ENCODE measurements at regions not wholly inside any gene's neighbourhood (a gene's known extent, or its start where the extent isn't known, plus 50 kb on each side); places are given as distances from the start of the nearest gene placed in this dataset.

GRCh38 chr10:128722947-128723346 lies 596.7 kb upstream of the MKI67 start:
- Histone ChIP-seq H3K27ac (ENCODE audit: low read depth, low read length) (no peak overlapping the region), H3K36me3 (ENCODE audit: control insufficient read depth in 3 of 3, insufficient read depth in 3 of 3, low read length in 3 of 3) (no peaks in the 10 kb centered on the region), H3K9me3 (ENCODE audit: control insufficient read depth in 3 of 3, low read length in 3 of 3) (no peaks in the 10 kb centered on the region), H3K27me3 (ENCODE audit: control insufficient read depth in 3 of 3, insufficient read depth in 3 of 3, low read length in 3 of 3) (no peaks in the 10 kb centered on the region), H3K4me1 (ENCODE audit: control insufficient read depth in 3 of 3, insufficient read depth in 3 of 3, low read length in 3 of 3) (no peaks in the 10 kb centered on the region), H3K9ac (ENCODE audit: low read depth in 1 of 3, low read length in 3 of 3) (no peak overlapping the region), H3K4me3 (ENCODE audit: low read length in 3 of 3) (no peak overlapping the region)

GRCh38 chr10:128723631-128724205 lies 597.5 kb upstream of the MKI67 start:
- Histone ChIP-seq H3K27ac (ENCODE audit: low read depth, low read length) (no peak overlapping the region), H3K4me1 (ENCODE audit: control insufficient read depth in 3 of 3, insufficient read depth in 3 of 3, low read length in 3 of 3) (no peaks in the 10 kb centered on the region), H3K9me3 (ENCODE audit: control insufficient read depth in 3 of 3, low read length in 3 of 3) (no peaks in the 10 kb centered on the region), H3K27me3 (ENCODE audit: control insufficient read depth in 3 of 3, insufficient read depth in 3 of 3, low read length in 3 of 3) (no peaks in the 10 kb centered on the region), H3K9ac (ENCODE audit: low read depth in 1 of 3, low read length in 3 of 3) (no peak overlapping the region), H3K36me3 (ENCODE audit: control insufficient read depth in 3 of 3, insufficient read depth in 3 of 3, low read length in 3 of 3) (no peaks in the 10 kb centered on the region), H3K4me3 (ENCODE audit: low read length in 3 of 3) (no peak overlapping the region)

- Histone ChIP-seq H3K27me3 (ENCODE audit: control insufficient read depth in 3 of 3, insufficient read depth in 3 of 3, low read length in 3 of 3) (no peaks in the 10 kb centered on the region), H3K4me3 (ENCODE audit: low read length in 3 of 3) (no peak overlapping the region), H3K27ac (ENCODE audit: low read depth, low read length) (no peak overlapping the region), H3K9me3 (ENCODE audit: control insufficient read depth in 3 of 3, low read length in 3 of 3) (no peaks in the 10 kb centered on the region), H3K4me1 (ENCODE audit: control insufficient read depth in 3 of 3, insufficient read depth in 3 of 3, low read length in 3 of 3) (peaks cover 0 to 2% (median 0%) of the 10 kb centered on the region in 3 donors), H3K9ac (ENCODE audit: low read depth in 1 of 3, low read length in 3 of 3) (no peak overlapping the region), H3K36me3 (ENCODE audit: control insufficient read depth in 3 of 3, insufficient read depth in 3 of 3, low read length in 3 of 3) (no peaks in the 10 kb centered on the region)
Measured at GRCh38 chr10:128725531-128725930, 599.3 kb upstream of the MKI67 start.

GRCh38 chr10:128727114-128727513 lies 600.9 kb upstream of the MKI67 start:
- H3K4me1 ChIP-seq (ENCODE audit: control insufficient read depth in 3 of 3, insufficient read depth in 3 of 3, low read length in 3 of 3) = peaks cover 0 to 2% (median 0%) of the 10 kb centered on the region in 3 donors
- H3K9ac ChIP-seq (ENCODE audit: low read depth in 1 of 3, low read length in 3 of 3) = no peak overlapping the region
- H3K4me3 ChIP-seq (ENCODE audit: low read length in 3 of 3) = no peak overlapping the region
- H3K9me3 ChIP-seq (ENCODE audit: control insufficient read depth in 3 of 3, low read length in 3 of 3) = no peaks in the 10 kb centered on the region
- no peaks in the 10 kb centered on the region for H3K27me3 ChIP-seq (ENCODE audit: control insufficient read depth in 3 of 3, insufficient read depth in 3 of 3, low read length in 3 of 3)
- H3K27ac ChIP-seq (ENCODE audit: low read depth, low read length) = no peak overlapping the region
- no peaks in the 10 kb centered on the region for H3K36me3 ChIP-seq (ENCODE audit: control insufficient read depth in 3 of 3, insufficient read depth in 3 of 3, low read length in 3 of 3)

- no peaks in the 10 kb centered on the region for H3K36me3 ChIP-seq (ENCODE audit: control insufficient read depth in 3 of 3, insufficient read depth in 3 of 3, low read length in 3 of 3)
- H3K4me3 ChIP-seq (ENCODE audit: low read length in 3 of 3) = no peak overlapping the region
- H3K27ac ChIP-seq (ENCODE audit: low read depth, low read length) = no peak overlapping the region
- H3K9ac ChIP-seq (ENCODE audit: low read depth in 1 of 3, low read length in 3 of 3) = no peak overlapping the region
- peaks cover 0 to 3% (median 0%) of the 10 kb centered on the region in 3 donors for H3K27me3 ChIP-seq (ENCODE audit: control insufficient read depth in 3 of 3, insufficient read depth in 3 of 3, low read length in 3 of 3)
- no peaks in the 10 kb centered on the region for H3K9me3 ChIP-seq (ENCODE audit: control insufficient read depth in 3 of 3, low read length in 3 of 3)
- H3K4me1 ChIP-seq (ENCODE audit: control insufficient read depth in 3 of 3, insufficient read depth in 3 of 3, low read length in 3 of 3) = peaks cover 0 to 2% (median 0%) of the 10 kb centered on the region in 3 donors
Measured at GRCh38 chr10:128729910-128730420, 603.7 kb upstream of the MKI67 start.

- Histone ChIP-seq H3K4me3 (ENCODE audit: low read length in 3 of 3) (no peak overlapping the region), H3K36me3 (ENCODE audit: control insufficient read depth in 3 of 3, insufficient read depth in 3 of 3, low read length in 3 of 3) (no peaks in the 10 kb centered on the region), H3K27ac (ENCODE audit: low read depth, low read length) (no peak overlapping the region), H3K9me3 (ENCODE audit: control insufficient read depth in 3 of 3, low read length in 3 of 3) (no peaks in the 10 kb centered on the region), H3K27me3 (ENCODE audit: control insufficient read depth in 3 of 3, insufficient read depth in 3 of 3, low read length in 3 of 3) (peaks cover 0 to 3% (median 0%) of the 10 kb centered on the region in 3 donors), H3K4me1 (ENCODE audit: control insufficient read depth in 3 of 3, insufficient read depth in 3 of 3, low read length in 3 of 3) (peaks cover 0 to 2% (median 0%) of the 10 kb centered on the region in 3 donors), H3K9ac (ENCODE audit: low read depth in 1 of 3, low read length in 3 of 3) (no peak overlapping the region)
Measured at GRCh38 chr10:128730922-128731321, 604.7 kb upstream of the MKI67 start.

- H3K9ac ChIP-seq (ENCODE audit: low read depth in 1 of 3, low read length in 3 of 3) = no peak overlapping the region
Measured at GRCh38 chr10:128734161-128734560, 607.9 kb upstream of the MKI67 start.

GRCh38 chr10:128734734-128735133 lies 608.5 kb upstream of the MKI67 start:
- Histone ChIP-seq H3K4me1 (ENCODE audit: control insufficient read depth in 3 of 3, insufficient read depth in 3 of 3, low read length in 3 of 3) (peaks cover 0 to 2% (median 0%) of the 10 kb centered on the region in 3 donors), H3K27me3 (ENCODE audit: control insufficient read depth in 3 of 3, insufficient read depth in 3 of 3, low read length in 3 of 3) (peaks cover 0 to 6% (median 0%) of the 10 kb centered on the region in 3 donors), H3K9me3 (ENCODE audit: control insufficient read depth in 3 of 3, low read length in 3 of 3) (peaks cover 0 to 2% (median 0%) of the 10 kb centered on the region in 3 donors), H3K36me3 (ENCODE audit: control insufficient read depth in 3 of 3, insufficient read depth in 3 of 3, low read length in 3 of 3) (no peaks in the 10 kb centered on the region), H3K9ac (ENCODE audit: low read depth in 1 of 3, low read length in 3 of 3) (no peak overlapping the region), H3K27ac (ENCODE audit: low read depth, low read length) (no peak overlapping the region), H3K4me3 (ENCODE audit: low read length in 3 of 3) (no peak overlapping the region)

More at GRCh38 chr10:128734161-128734560, 607.9 kb upstream of the MKI67 start:
- Histone ChIP-seq H3K4me1 (ENCODE audit: control insufficient read depth in 3 of 3, insufficient read depth in 3 of 3, low read length in 3 of 3) (peaks cover 0 to 2% (median 0%) of the 10 kb centered on the region in 3 donors), H3K4me3 (ENCODE audit: low read length in 3 of 3) (no peak overlapping the region), H3K9me3 (ENCODE audit: control insufficient read depth in 3 of 3, low read length in 3 of 3) (peaks cover 0 to 2% (median 0%) of the 10 kb centered on the region in 3 donors), H3K36me3 (ENCODE audit: control insufficient read depth in 3 of 3, insufficient read depth in 3 of 3, low read length in 3 of 3) (no peaks in the 10 kb centered on the region), H3K27me3 (ENCODE audit: control insufficient read depth in 3 of 3, insufficient read depth in 3 of 3, low read length in 3 of 3) (peaks cover 0 to 6% (median 0%) of the 10 kb centered on the region in 3 donors), H3K27ac (ENCODE audit: low read depth, low read length) (no peak overlapping the region)

- H3K9me3 ChIP-seq (ENCODE audit: control insufficient read depth in 3 of 3, low read length in 3 of 3) = peaks cover 0 to 2% (median 0%) of the 10 kb centered on the region in 3 donors
Measured at GRCh38 chr10:128735996-128736395, 609.8 kb upstream of the MKI67 start.

GRCh38 chr10:128738386-128738915 lies 612.2 kb upstream of the MKI67 start:
- Histone ChIP-seq H3K27ac (ENCODE audit: low read depth, low read length) (no peak overlapping the region), H3K36me3 (ENCODE audit: control insufficient read depth in 3 of 3, insufficient read depth in 3 of 3, low read length in 3 of 3) (no peaks in the 10 kb centered on the region), H3K9ac (ENCODE audit: low read depth in 1 of 3, low read length in 3 of 3) (no peak overlapping the region), H3K4me1 (ENCODE audit: control insufficient read depth in 3 of 3, insufficient read depth in 3 of 3, low read length in 3 of 3) (peaks cover 0 to 2% (median 0%) of the 10 kb centered on the region in 3 donors), H3K4me3 (ENCODE audit: low read length in 3 of 3) (no peak overlapping the region), H3K27me3 (ENCODE audit: control insufficient read depth in 3 of 3, insufficient read depth in 3 of 3, low read length in 3 of 3) (peaks cover 0 to 7% (median 4%) of the 10 kb centered on the region in 3 donors), H3K9me3 (ENCODE audit: control insufficient read depth in 3 of 3, low read length in 3 of 3) (peaks cover 0 to 2% (median 0%) of the 10 kb centered on the region in 3 donors)

More at GRCh38 chr10:128735996-128736395, 609.8 kb upstream of the MKI67 start:
- Histone ChIP-seq H3K4me3 (ENCODE audit: low read length in 3 of 3) (no peak overlapping the region), H3K36me3 (ENCODE audit: control insufficient read depth in 3 of 3, insufficient read depth in 3 of 3, low read length in 3 of 3) (no peaks in the 10 kb centered on the region), H3K27ac (ENCODE audit: low read depth, low read length) (no peak overlapping the region), H3K27me3 (ENCODE audit: control insufficient read depth in 3 of 3, insufficient read depth in 3 of 3, low read length in 3 of 3) (peaks cover 0 to 8% (median 4%) of the 10 kb centered on the region in 3 donors), H3K9ac (ENCODE audit: low read depth in 1 of 3, low read length in 3 of 3) (no peak overlapping the region), H3K4me1 (ENCODE audit: control insufficient read depth in 3 of 3, insufficient read depth in 3 of 3, low read length in 3 of 3) (no peaks in the 10 kb centered on the region)

Measured in skeletal muscle tissue (tissue), 3 donors.